HCT116 (cell line): ENCODE measurements at regions not wholly inside any gene's neighbourhood (a gene's known extent, or its start where the extent isn't known, plus 50 kb on each side); places are given as distances from the start of the nearest gene placed in this dataset.

Source experiments
- ATAC-seq: fragments of 200-7000 bp; cut with Tn5 transposase; 2 replicates; pipeline ENCODE4 v1.9.1; 2020; ENCODE audit warnings: mild to moderate bottlenecking, moderate library complexity
- BruUV-seq: library from RNA; stranded (reverse); fragments of 400-500 nt; replicated peaks from 2 replicates; lab custom pipeline; 2021; lab: Mats Ljungman, UMichigan
- CTCF ChIA-PET: fragments of 300-600 bp; sonication (Branson Sonifier 250); formaldehyde crosslinking; loops from one replicate; lab custom pipeline; 2021; ENCODE audit warnings: antibody characterized with exemption; lab: Charles Lee
- POLR2A ChIA-PET: fragments of 300-600, 350-600 bp; sonication (Branson Sonifier 250); formaldehyde crosslinking; loops from one replicate; lab custom pipeline; 2021; ENCODE audit warnings: antibody characterized with exemption; lab: Charles Lee
- RAD21 ChIA-PET, 2 experiments: fragments of 300-600 bp; sonication (Branson Sonifier 250); formaldehyde crosslinking; loops; one replicate each; lab custom pipeline; 2023; ENCODE audit warnings: low total read pairs in 2 of 2; ENCODE audit not compliant: uncharacterized antibody in 2 of 2, unreplicated experiment in 2 of 2, low non-redundant PET in 1 of 2; lab: Charles Lee
- DNase-seq: peaks from one replicate; pipeline ENCODE4 v3.0.0-alpha.2; 2010; ENCODE audit warnings: low read depth, low spot score
- H2AFZ ChIP-seq: fragments of 200-600 bp; shearing (Covaris generic), sonication (generic); 2 replicates; pipeline ENCODE4 v1.6.1; 2017; ENCODE audit warnings: low read depth, mixed run types, mixed read lengths, antibody characterized with exemption, low read length; ENCODE audit not compliant: poor library complexity, severe bottlenecking
- H3K27ac ChIP-seq: 2 replicates; pipeline ENCODE4 v1.5.1; 2012; ENCODE audit warnings: low read depth, low read length
- H3K27me3 ChIP-seq: fragments of 200-600 bp; sonication (generic); 2 replicates; pipeline ENCODE4 v1.6.1; 2016; ENCODE audit warnings: mixed run types, low read length, mixed read lengths; ENCODE audit not compliant: insufficient read depth
- H3K36me3 ChIP-seq, 2 experiments: fragments of 200-500 bp in 1 of 2; fragments of 200-600 bp in 1 of 2; sonication (Bioruptor generic) in 1 of 2; sonication (generic) in 1 of 2; 2 replicates each; pipeline versions ENCODE4 v1.5.1 to v1.6.1; 2014 to 2016; ENCODE audit warnings: low read length in 2 of 2, inconsistent platforms in 1 of 2, mixed read lengths in 1 of 2, mixed run types in 1 of 2; ENCODE audit not compliant: insufficient read depth in 2 of 2, control insufficient read depth in 1 of 2
- H3K4me1 ChIP-seq, 2 experiments: fragments of 200-600 bp in 1 of 2; sonication (generic) in 1 of 2; 2 replicates each; pipeline versions ENCODE4 v1.5.1 to v1.6.1; 2012 to 2017; ENCODE audit warnings: low read length in 2 of 2, inconsistent platforms in 1 of 2, mild to moderate bottlenecking in 1 of 2, mixed read lengths in 1 of 2, mixed run types in 1 of 2, moderate library complexity in 1 of 2; ENCODE audit not compliant: insufficient read depth in 2 of 2, control insufficient read depth in 1 of 2
- H3K4me2 ChIP-seq: fragments of 200-600 bp; sonication (generic); 2 replicates; pipeline ENCODE4 v1.6.1; 2017; ENCODE audit warnings: mixed run types, low read length, mixed read lengths
- H3K4me3 ChIP-seq, 2 experiments: fragments of 200-600 bp in 1 of 2; sonication (generic) in 1 of 2; replicated peaks in 1 of 2; 2 replicates each; pipeline ENCODE4 v1.5.1; 2011 to 2016; ENCODE audit warnings: low read length in 2 of 2, control low read depth in 1 of 2, low read depth in 1 of 2, mild to moderate bottlenecking in 1 of 2, mixed read lengths in 1 of 2, mixed run types in 1 of 2
- H3K79me2 ChIP-seq: fragments of 200-600 bp; sonication (generic); 2 replicates; pipeline ENCODE4 v1.6.1; 2017; ENCODE audit warnings: mild to moderate bottlenecking, mixed run types, low read length, moderate library complexity, mixed read lengths; ENCODE audit not compliant: insufficient read depth
- H3K9ac ChIP-seq: fragments of 200-600 bp; sonication (generic); 2 replicates; pipeline ENCODE4 v1.6.1; 2016; ENCODE audit warnings: low read length, mixed read lengths
- H3K9me2 ChIP-seq: fragments of 200-600 bp; sonication (generic), shearing (Covaris generic); 2 replicates; pipeline ENCODE4 v1.6.1; 2017; ENCODE audit warnings: mixed run types, mild to moderate bottlenecking, moderate library complexity; ENCODE audit not compliant: insufficient read depth
- H3K9me3 ChIP-seq, 2 experiments: fragments of 200-500 bp in 1 of 2; fragments of 200-600 bp in 1 of 2; sonication (Bioruptor generic) in 1 of 2; sonication (generic) in 1 of 2; 2 replicates each; pipeline ENCODE4 v1.6.1; 2014 to 2017; ENCODE audit warnings: low read length in 2 of 2, mixed read lengths in 2 of 2, inconsistent platforms in 1 of 2, low read depth in 1 of 2, mild to moderate bottlenecking in 1 of 2, mixed run types in 1 of 2, moderate library complexity in 1 of 2; ENCODE audit not compliant: control insufficient read depth in 1 of 2, insufficient read depth in 1 of 2
- H4K20me1 ChIP-seq: fragments of 200-600 bp; sonication (generic), shearing (Covaris generic); 2 replicates; pipeline ENCODE4 v1.6.1; 2017; ENCODE audit warnings: mixed run types, mild to moderate bottlenecking, moderate library complexity; ENCODE audit not compliant: insufficient read depth
- ATF3 ChIP-seq: IDR thresholded peaks from 2 replicates; pipeline ENCODE4 v1.6.1; 2012
- ELF1 ChIP-seq: IDR thresholded peaks from 2 replicates; pipeline ENCODE4 v1.6.1; 2012; ENCODE audit warnings: low read depth, borderline replicate concordance
- EZH2phosphoT487 ChIP-seq: fragments of 200-600 bp; IDR thresholded peaks from 2 replicates; pipeline ENCODE4 v1.6.1; 2018; ENCODE audit warnings: antibody characterized with exemption, borderline replicate concordance
- FOSL1 ChIP-seq: IDR thresholded peaks from 2 replicates; pipeline ENCODE4 v1.6.1; 2012; ENCODE audit warnings: low read depth
- POLR2A ChIP-seq: IDR thresholded peaks from 2 replicates; pipeline ENCODE4 v1.7.0; 2011; ENCODE audit warnings: borderline replicate concordance; ENCODE audit not compliant: insufficient read depth, insufficient read length; ENCODE audit errors: extremely low read depth
- RAD21 ChIP-seq: IDR thresholded peaks from 2 replicates; pipeline ENCODE4 v1.6.1; 2012; ENCODE audit warnings: low read depth, mild to moderate bottlenecking
- REST ChIP-seq: IDR thresholded peaks from 2 replicates; pipeline ENCODE4 v1.6.1; 2012; ENCODE audit warnings: low read depth
- TCF7L2 ChIP-seq: IDR thresholded peaks from 2 replicates; pipeline ENCODE4 v1.7.0; 2011; ENCODE audit warnings: borderline replicate concordance, inconsistent platforms; ENCODE audit not compliant: insufficient read depth, insufficient read length; ENCODE audit errors: extremely low read depth
- ZBTB33 ChIP-seq: IDR thresholded peaks from 2 replicates; pipeline ENCODE4 v1.6.1; 2011; ENCODE audit warnings: mild to moderate bottlenecking, low read length, moderate library complexity; ENCODE audit not compliant: insufficient replicate concordance; ENCODE audit errors: extremely low read depth
- intact Hi-C: fragments of 100-400 bp; cut with micrococcal nuclease; formaldehyde crosslinking; loops from 2 replicates; pipeline ENCODE4 v1.10.0; 2022

- CTCF ChIA-PET = no interaction called here
- no peak for ATAC-seq
- no peak overlapping the region for H3K27ac ChIP-seq
Observed at GRCh38 chr2:18891600-18892345, 302.4 kb upstream of the NT5C1B start.

More at GRCh38 chr2:18891600-18892345, 302.4 kb upstream of the NT5C1B start:
- no peaks in the 10 kb centered on the region for H3K36me3 ChIP-seq
- POLR2A ChIA-PET = no interaction called here
- no peaks in the 10 kb centered on the region for H3K79me2 ChIP-seq
- H3K4me2 ChIP-seq = no peak overlapping the region
- RAD21 ChIA-PET = no interaction called here
- H3K4me1 ChIP-seq = no peaks in the 10 kb centered on the region
- H3K9me3 ChIP-seq = no peaks in the 10 kb centered on the region
- DNase-seq = no peak
- no peaks in the 10 kb centered on the region for H3K27me3 ChIP-seq
- H2AFZ ChIP-seq = no peak overlapping the region
- H3K4me3 ChIP-seq = no peak overlapping the region
- H3K9me2 ChIP-seq = no peaks in the 10 kb centered on the region
- no peaks in the 10 kb centered on the region for H4K20me1 ChIP-seq
- no TSS peak for BruUV-seq
- intact Hi-C loops = no loop called here
- TF ChIP-seq ATF3 (no peak), RAD21 (no peak), ZBTB33 (no peak), EZH2phosphoT487 (no peak), TCF7L2 (no peak), FOSL1 (no peak), POLR2A (no peak), ELF1 (no peak), REST (no peak)
- H3K9ac ChIP-seq = no peak overlapping the region
